ENCODE measurements at regions not wholly inside any gene's neighbourhood (a gene's known extent, or its start where the extent isn't known, plus 50 kb on each side); places are given as distances from the start of the nearest gene placed in this dataset.

DNA sequence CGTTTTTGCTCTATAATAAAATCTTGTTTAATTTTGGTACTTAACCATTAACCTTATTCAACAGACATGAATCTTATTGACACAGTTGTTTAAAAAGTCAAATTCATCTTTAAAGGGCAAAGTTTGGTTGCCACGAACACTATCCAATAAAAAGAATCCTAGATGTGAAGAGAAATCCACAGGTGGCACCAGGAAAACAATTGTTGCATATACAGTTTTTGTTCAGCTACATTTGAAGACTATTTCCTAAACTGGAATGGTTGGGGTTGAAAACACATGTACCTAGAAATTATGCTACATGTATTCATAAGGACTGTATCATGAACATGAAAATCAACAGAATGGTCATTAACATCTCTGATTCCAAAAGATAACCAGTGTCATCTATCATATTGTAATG, 71.1 kb upstream of the GULP1 start:
- POLR2A ChIA-PET (ENCODE audit: low non-redundant PET) = no interaction called here
- Histone ChIP-seq H3K27ac (ENCODE audit: low read depth, low read length, poor library complexity, severe bottlenecking) (no peak overlapping the region), H3K27me3 (replicated peaks; ENCODE audit: insufficient read depth, low read depth, low read length, poor library complexity) (no peaks in the 10 kb centered on the region), H3K4me3 (ENCODE audit: low read depth, low read length, poor library complexity, severe bottlenecking) (no peak overlapping the region), H3K9me3 (ENCODE audit: low read depth, low read length, poor library complexity, severe bottlenecking) (no peaks in the 10 kb centered on the region), H3K4me1 (ENCODE audit: insufficient read depth, low read length, poor library complexity, severe bottlenecking) (no peaks in the 10 kb centered on the region), H3K36me3 (ENCODE audit: insufficient read depth, low read length, poor library complexity, severe bottlenecking) (no peaks in the 10 kb centered on the region)
- CTCF ChIA-PET = no interaction called here
- intact Hi-C loops (cut with micrococcal nuclease; ENCODE audit: unreplicated experiment) = no loop called here
- no TSS peak for BruUV-seq (replicated peaks)
- no peak for TF ChIP-seq EZH2 (IDR thresholded peaks at IDR 0.05; ENCODE audit: borderline replicate concordance, low read depth, low read length, poor library complexity, severe bottlenecking)
- TF ChIP-seq, protein P1, sequence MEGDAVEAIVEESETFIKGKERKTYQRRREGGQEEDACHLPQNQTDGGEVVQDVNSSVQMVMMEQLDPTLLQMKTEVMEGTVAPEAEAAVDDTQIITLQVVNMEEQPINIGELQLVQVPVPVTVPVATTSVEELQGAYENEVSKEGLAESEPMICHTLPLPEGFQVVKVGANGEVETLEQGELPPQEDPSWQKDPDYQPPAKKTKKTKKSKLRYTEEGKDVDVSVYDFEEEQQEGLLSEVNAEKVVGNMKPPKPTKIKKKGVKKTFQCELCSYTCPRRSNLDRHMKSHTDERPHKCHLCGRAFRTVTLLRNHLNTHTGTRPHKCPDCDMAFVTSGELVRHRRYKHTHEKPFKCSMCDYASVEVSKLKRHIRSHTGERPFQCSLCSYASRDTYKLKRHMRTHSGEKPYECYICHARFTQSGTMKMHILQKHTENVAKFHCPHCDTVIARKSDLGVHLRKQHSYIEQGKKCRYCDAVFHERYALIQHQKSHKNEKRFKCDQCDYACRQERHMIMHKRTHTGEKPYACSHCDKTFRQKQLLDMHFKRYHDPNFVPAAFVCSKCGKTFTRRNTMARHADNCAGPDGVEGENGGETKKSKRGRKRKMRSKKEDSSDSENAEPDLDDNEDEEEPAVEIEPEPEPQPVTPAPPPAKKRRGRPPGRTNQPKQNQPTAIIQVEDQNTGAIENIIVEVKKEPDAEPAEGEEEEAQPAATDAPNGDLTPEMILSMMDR (conservative IDR thresholded peaks at IDR 0.05; ENCODE audit: low read depth, low read length) = no peak
- DNase-seq (ENCODE audit: low spot score) = no peak

DNA sequence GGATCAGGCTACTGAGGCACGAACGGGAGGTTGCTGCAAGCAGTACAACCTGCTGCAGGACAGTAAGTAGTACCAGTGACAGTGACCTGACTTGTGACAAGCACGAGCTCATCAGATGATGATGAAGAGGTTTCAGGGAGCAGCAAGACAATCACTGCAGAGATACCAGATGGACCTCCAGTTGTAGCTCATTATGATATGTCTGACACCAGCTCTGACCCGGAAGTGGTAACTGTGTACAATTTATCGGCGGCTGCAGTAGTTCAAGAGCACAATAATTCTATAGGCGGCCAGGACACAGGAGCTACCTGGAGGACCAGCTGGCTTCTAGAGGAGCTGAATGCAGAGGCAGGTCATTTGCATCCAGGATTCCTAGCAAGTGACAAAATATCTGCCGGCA, 64.0 kb upstream of the GULP1 start:
- H3K27me3 ChIP-seq (replicated peaks; ENCODE audit: insufficient read depth, low read depth, low read length, poor library complexity) = no peaks in the 10 kb centered on the region
- H3K4me1 ChIP-seq (ENCODE audit: insufficient read depth, low read length, poor library complexity, severe bottlenecking) = no peaks in the 10 kb centered on the region
- H3K9me3 ChIP-seq (ENCODE audit: low read depth, low read length, poor library complexity, severe bottlenecking) = no peaks in the 10 kb centered on the region
- no peak for TF ChIP-seq EZH2 (IDR thresholded peaks at IDR 0.05; ENCODE audit: borderline replicate concordance, low read depth, low read length, poor library complexity, severe bottlenecking)
- TF ChIP-seq, protein P1 (conservative IDR thresholded peaks at IDR 0.05; ENCODE audit: low read depth, low read length) = no peak
- ChIA-PET POLR2A (ENCODE audit: low non-redundant PET) (no interaction called here), CTCF (no interaction called here)
- intact Hi-C loops (cut with micrococcal nuclease; ENCODE audit: unreplicated experiment) = no loop called here
- no TSS peak for BruUV-seq (replicated peaks)
- no peak for DNase-seq (ENCODE audit: low spot score)
- H3K4me3 ChIP-seq (ENCODE audit: low read depth, low read length, poor library complexity, severe bottlenecking) = no peak overlapping the region
- no peak overlapping the region for H3K27ac ChIP-seq (ENCODE audit: low read depth, low read length, poor library complexity, severe bottlenecking)
- H3K36me3 ChIP-seq (ENCODE audit: insufficient read depth, low read length, poor library complexity, severe bottlenecking) = no peaks in the 10 kb centered on the region

DNA sequence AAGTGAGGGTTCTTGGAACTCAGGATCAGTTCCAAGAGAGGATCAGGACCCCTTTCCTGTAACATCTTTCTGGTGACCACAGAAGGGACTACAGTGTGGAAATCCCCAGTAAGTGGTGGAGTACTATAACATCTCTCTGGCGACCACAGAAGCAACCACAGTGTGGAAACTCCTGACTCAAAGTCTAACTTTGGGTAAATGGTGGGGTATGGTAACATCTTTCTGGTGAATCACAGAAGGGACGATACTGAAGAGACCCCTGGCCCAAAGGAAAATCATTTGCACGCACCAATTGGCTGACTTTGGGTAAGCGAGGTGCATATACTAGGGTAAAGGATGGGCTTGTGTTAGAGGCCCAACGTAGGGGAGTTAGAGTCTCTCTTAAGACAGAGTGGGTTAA, 56.3 kb upstream of the GULP1 start:
- no peaks in the 10 kb centered on the region for H3K4me1 ChIP-seq (ENCODE audit: insufficient read depth, low read length, poor library complexity, severe bottlenecking)
- POLR2A ChIA-PET (ENCODE audit: low non-redundant PET) = no interaction called here
- no peak overlapping the region for H3K4me3 ChIP-seq (ENCODE audit: low read depth, low read length, poor library complexity, severe bottlenecking)
- no peaks in the 10 kb centered on the region for H3K36me3 ChIP-seq (ENCODE audit: insufficient read depth, low read length, poor library complexity, severe bottlenecking)
- no peaks in the 10 kb centered on the region for H3K9me3 ChIP-seq (ENCODE audit: low read depth, low read length, poor library complexity, severe bottlenecking)
- CTCF ChIA-PET = no interaction called here
- intact Hi-C loops (cut with micrococcal nuclease; ENCODE audit: unreplicated experiment) = no loop called here
- H3K27me3 ChIP-seq (replicated peaks; ENCODE audit: insufficient read depth, low read depth, low read length, poor library complexity) = no peaks in the 10 kb centered on the region
- BruUV-seq (replicated peaks) = no TSS peak
- TF ChIP-seq EZH2 (IDR thresholded peaks at IDR 0.05; ENCODE audit: borderline replicate concordance, low read depth, low read length, poor library complexity, severe bottlenecking) = no peak
- TF ChIP-seq, protein P1 (conservative IDR thresholded peaks at IDR 0.05; ENCODE audit: low read depth, low read length) = no peak
- H3K27ac ChIP-seq (ENCODE audit: low read depth, low read length, poor library complexity, severe bottlenecking) = no peak overlapping the region
- no peak for DNase-seq (ENCODE audit: low spot score)

Measured in A673 (cell line).